Panc1 (cell line): ENCODE measurements at regions not wholly inside any gene's neighbourhood (a gene's known extent, or its start where the extent isn't known, plus 50 kb on each side); places are given as distances from the start of the nearest gene placed in this dataset.

Source experiments
- ATAC-seq: fragments of 200-7000 bp; cut with Tn5 transposase; 2 replicates; pipeline ENCODE4 v1.9.1; 2020; ENCODE audit warnings: mild to moderate bottlenecking, moderate library complexity
- BruUV-seq: library from RNA; stranded (reverse); fragments of 400-500 nt; replicated peaks from 2 replicates; lab custom pipeline; 2021; lab: Mats Ljungman, UMichigan
- CTCF ChIA-PET: fragments of 300-600 bp; sonication (Branson Sonifier 250); formaldehyde crosslinking; loops from one replicate; lab custom pipeline; 2022; ENCODE audit warnings: antibody characterized with exemption; lab: Charles Lee
- POLR2A ChIA-PET: fragments of 300-600 bp; sonication (Branson Sonifier 250); formaldehyde crosslinking; loops from one replicate; lab custom pipeline; 2022; ENCODE audit warnings: antibody characterized with exemption; lab: Charles Lee
- DNase-seq: peaks from one replicate; pipeline ENCODE4 v3.0.0-alpha.2; 2010; ENCODE audit warnings: low read depth, low spot score
- H3K27ac ChIP-seq: 2 replicates; pipeline ENCODE4 v1.5.1; 2011; ENCODE audit warnings: mild to moderate bottlenecking, low read length, inconsistent platforms
- H3K27me3 ChIP-seq: fragments of 200-500 bp; sonication (Bioruptor generic); 2 replicates; pipeline ENCODE4 v1.6.0; 2014; ENCODE audit warnings: low read length, inconsistent platforms; ENCODE audit not compliant: control insufficient read depth, insufficient read depth
- H3K36me3 ChIP-seq: fragments of 200-500 bp; sonication (Bioruptor generic); 2 replicates; pipeline ENCODE4 v1.5.1; 2014; ENCODE audit warnings: inconsistent platforms, mild to moderate bottlenecking, low read length, moderate library complexity; ENCODE audit not compliant: control insufficient read depth, insufficient read depth
- H3K4me1 ChIP-seq: 2 replicates; pipeline ENCODE4 v1.5.1; 2011; ENCODE audit warnings: inconsistent platforms, mild to moderate bottlenecking, low read length, moderate library complexity; ENCODE audit not compliant: control insufficient read depth, insufficient read depth
- H3K4me3 ChIP-seq, 2 experiments: 2 replicates each; pipeline ENCODE4 v1.5.1; 2011 to 2012; ENCODE audit warnings: low read depth in 2 of 2, low read length in 2 of 2, mild to moderate bottlenecking in 2 of 2, inconsistent platforms in 1 of 2, moderate library complexity in 1 of 2
- H3K9me3 ChIP-seq: fragments of 200-500 bp; sonication (Bioruptor generic); 2 replicates; pipeline ENCODE4 v1.5.1; 2014; ENCODE audit warnings: low read depth, mild to moderate bottlenecking, inconsistent platforms, low read length, moderate library complexity; ENCODE audit not compliant: control insufficient read depth, insufficient read depth
- POLR2AphosphoS5 ChIP-seq: IDR thresholded peaks from 2 replicates; pipeline ENCODE4 v1.6.1; 2012; ENCODE audit warnings: mild to moderate bottlenecking, low read depth, low read length, moderate library complexity
- SIN3A ChIP-seq: IDR thresholded peaks from 2 replicates; pipeline ENCODE4 v1.6.1; 2012; ENCODE audit warnings: low read depth, mild to moderate bottlenecking, low read length, moderate library complexity, borderline replicate concordance; ENCODE audit not compliant: insufficient read depth
- TCF7L2 ChIP-seq: IDR thresholded peaks from 2 replicates; pipeline ENCODE4 v1.6.1; 2011; ENCODE audit warnings: mild to moderate bottlenecking, low read depth, low read length, inconsistent platforms
- in situ Hi-C: cut with HindIII; loops from 2 replicates; pipeline ENCODE4 v1.10.0; 2016; ENCODE audit warnings: low sequenced_read_pairs, low pct_unique_long_range_greater_than_20kb
- intact Hi-C: fragments of 100-400 bp; cut with micrococcal nuclease; formaldehyde crosslinking; loops from one replicate; pipeline ENCODE4 v1.10.0; 2022; ENCODE audit not compliant: unreplicated experiment
- TF ChIP-seq, protein P1 (sequence below): fragments of 450-650 bp; IDR thresholded peaks from 2 replicates; pipeline ENCODE4 v1.5.1; 2017; ENCODE audit warnings: mild to moderate bottlenecking
- TF ChIP-seq, protein P2 (sequence below), 2 experiments: IDR thresholded peaks; 2 replicates each; pipeline ENCODE4 v1.6.1; 2011 to 2012; ENCODE audit warnings: low read depth in 2 of 2, control low read depth in 1 of 2, low read length in 1 of 2, mild to moderate bottlenecking in 1 of 2, moderate library complexity in 1 of 2; ENCODE audit not compliant: insufficient read depth in 1 of 2

DNA sequence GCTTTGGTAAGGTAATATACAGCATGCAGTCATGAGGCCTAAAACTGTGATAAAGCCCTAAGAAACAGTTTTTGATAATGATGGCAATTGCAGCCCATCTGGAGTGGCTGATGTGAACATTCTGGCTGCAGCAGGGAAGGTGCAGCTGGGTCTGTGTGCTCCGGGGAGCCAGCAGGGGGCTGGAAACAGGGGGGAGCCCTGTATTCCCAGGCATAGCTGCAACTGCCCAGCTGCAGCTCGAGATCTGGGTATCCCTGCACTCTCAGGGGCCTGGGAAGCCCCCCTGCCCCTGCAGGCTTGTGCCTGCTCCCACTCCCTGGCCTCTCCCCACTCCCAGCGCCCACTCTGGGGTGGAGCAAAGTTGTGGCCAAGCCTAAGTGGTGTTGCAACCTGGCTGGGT, 95.6 kb downstream of the RRAGB start:
- no peaks in the 10 kb centered on the region for H3K9me3 ChIP-seq
- H3K27ac ChIP-seq: no peak overlapping the region
- H3K36me3 ChIP-seq: no peaks in the 10 kb centered on the region
- ChIA-PET POLR2A (no interaction called here), CTCF (no interaction called here)
- no peak overlapping the region for H3K4me3 ChIP-seq
- ATAC-seq (no peak), DNase-seq (no peak)
- intact Hi-C loops: no loop called here
- no peaks in the 10 kb centered on the region for H3K4me1 ChIP-seq
- no peaks in the 10 kb centered on the region for H3K27me3 ChIP-seq
- TF ChIP-seq, protein P1, sequence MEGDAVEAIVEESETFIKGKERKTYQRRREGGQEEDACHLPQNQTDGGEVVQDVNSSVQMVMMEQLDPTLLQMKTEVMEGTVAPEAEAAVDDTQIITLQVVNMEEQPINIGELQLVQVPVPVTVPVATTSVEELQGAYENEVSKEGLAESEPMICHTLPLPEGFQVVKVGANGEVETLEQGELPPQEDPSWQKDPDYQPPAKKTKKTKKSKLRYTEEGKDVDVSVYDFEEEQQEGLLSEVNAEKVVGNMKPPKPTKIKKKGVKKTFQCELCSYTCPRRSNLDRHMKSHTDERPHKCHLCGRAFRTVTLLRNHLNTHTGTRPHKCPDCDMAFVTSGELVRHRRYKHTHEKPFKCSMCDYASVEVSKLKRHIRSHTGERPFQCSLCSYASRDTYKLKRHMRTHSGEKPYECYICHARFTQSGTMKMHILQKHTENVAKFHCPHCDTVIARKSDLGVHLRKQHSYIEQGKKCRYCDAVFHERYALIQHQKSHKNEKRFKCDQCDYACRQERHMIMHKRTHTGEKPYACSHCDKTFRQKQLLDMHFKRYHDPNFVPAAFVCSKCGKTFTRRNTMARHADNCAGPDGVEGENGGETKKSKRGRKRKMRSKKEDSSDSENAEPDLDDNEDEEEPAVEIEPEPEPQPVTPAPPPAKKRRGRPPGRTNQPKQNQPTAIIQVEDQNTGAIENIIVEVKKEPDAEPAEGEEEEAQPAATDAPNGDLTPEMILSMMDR: no peak
- TF ChIP-seq POLR2AphosphoS5 (no peak), TCF7L2 (no peak), SIN3A (no peak)
- TF ChIP-seq, protein P2, sequence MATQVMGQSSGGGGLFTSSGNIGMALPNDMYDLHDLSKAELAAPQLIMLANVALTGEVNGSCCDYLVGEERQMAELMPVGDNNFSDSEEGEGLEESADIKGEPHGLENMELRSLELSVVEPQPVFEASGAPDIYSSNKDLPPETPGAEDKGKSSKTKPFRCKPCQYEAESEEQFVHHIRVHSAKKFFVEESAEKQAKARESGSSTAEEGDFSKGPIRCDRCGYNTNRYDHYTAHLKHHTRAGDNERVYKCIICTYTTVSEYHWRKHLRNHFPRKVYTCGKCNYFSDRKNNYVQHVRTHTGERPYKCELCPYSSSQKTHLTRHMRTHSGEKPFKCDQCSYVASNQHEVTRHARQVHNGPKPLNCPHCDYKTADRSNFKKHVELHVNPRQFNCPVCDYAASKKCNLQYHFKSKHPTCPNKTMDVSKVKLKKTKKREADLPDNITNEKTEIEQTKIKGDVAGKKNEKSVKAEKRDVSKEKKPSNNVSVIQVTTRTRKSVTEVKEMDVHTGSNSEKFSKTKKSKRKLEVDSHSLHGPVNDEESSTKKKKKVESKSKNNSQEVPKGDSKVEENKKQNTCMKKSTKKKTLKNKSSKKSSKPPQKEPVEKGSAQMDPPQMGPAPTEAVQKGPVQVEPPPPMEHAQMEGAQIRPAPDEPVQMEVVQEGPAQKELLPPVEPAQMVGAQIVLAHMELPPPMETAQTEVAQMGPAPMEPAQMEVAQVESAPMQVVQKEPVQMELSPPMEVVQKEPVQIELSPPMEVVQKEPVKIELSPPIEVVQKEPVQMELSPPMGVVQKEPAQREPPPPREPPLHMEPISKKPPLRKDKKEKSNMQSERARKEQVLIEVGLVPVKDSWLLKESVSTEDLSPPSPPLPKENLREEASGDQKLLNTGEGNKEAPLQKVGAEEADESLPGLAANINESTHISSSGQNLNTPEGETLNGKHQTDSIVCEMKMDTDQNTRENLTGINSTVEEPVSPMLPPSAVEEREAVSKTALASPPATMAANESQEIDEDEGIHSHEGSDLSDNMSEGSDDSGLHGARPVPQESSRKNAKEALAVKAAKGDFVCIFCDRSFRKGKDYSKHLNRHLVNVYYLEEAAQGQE (IDR thresholded peaks at IDR 0.05; ENCODE audit: insufficient read depth in 1 of 2, low read depth in 2 of 2, low read length in 1 of 2): no peak
- in situ Hi-C loops: no loop called here
- BruUV-seq: no TSS peak

DNA sequence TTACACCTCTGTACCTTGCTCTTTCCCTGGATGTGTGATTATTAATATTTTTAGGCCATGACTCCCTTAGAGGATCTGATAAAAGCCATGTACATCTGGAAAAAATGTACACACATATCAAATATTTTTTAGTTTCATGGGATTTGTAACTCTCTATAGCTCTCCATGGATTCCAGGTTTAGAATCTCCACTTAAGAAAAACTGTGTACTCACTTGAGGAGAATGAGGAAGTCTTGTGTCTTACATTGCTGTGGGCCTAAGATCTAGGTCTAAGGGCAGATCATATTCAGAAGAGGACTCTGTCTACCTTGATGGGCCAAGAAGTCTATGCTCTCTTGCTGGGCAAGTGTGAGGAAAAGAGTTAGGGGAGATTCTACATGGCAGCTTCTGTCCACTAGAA, 98.0 kb downstream of the RRAGB start:
- H3K9me3 ChIP-seq: no peaks in the 10 kb centered on the region
- H3K36me3 ChIP-seq: no peaks in the 10 kb centered on the region
- H3K4me1 ChIP-seq: no peaks in the 10 kb centered on the region
- ChIA-PET CTCF (no interaction called here), POLR2A (no interaction called here)
- intact Hi-C loops: no loop called here
- TF ChIP-seq TCF7L2: no peak
- TF ChIP-seq POLR2AphosphoS5: no peak
- TF ChIP-seq, protein P1: no peak
- TF ChIP-seq SIN3A: no peak
- TF ChIP-seq, protein P2 (IDR thresholded peaks at IDR 0.05; ENCODE audit: insufficient read depth in 1 of 2, low read depth in 2 of 2, low read length in 1 of 2): no peak
- DNase-seq (no peak), ATAC-seq (no peak)
- no peak overlapping the region for H3K27ac ChIP-seq
- in situ Hi-C loops: no loop called here
- no peak overlapping the region for H3K4me3 ChIP-seq
- BruUV-seq: no TSS peak
- no peaks in the 10 kb centered on the region for H3K27me3 ChIP-seq
